H9 (cell line): ENCODE measurements at regions not wholly inside any gene's neighbourhood (a gene's known extent, or its start where the extent isn't known, plus 50 kb on each side); places are given as distances from the start of the nearest gene placed in this dataset.

Experiments
- DNase-seq: peaks from one replicate; pipeline ENCODE4 v3.0.0-alpha.2; 2017
- H2AFZ ChIP-seq: one replicate; pipeline ENCODE4 v1.6.1; 2013; ENCODE audit warnings: mild to moderate bottlenecking, low read length, control low read depth, moderate library complexity
- H2AK5ac ChIP-seq: 2 replicates; pipeline ENCODE4 v1.6.1; 2013; ENCODE audit warnings: low read length, control low read depth, mixed read lengths; ENCODE audit not compliant: insufficient read length
- H2BK120ac ChIP-seq: one replicate; pipeline ENCODE4 v1.6.1; 2013; ENCODE audit warnings: low read depth, mild to moderate bottlenecking, low read length, control low read depth, inconsistent platforms; ENCODE audit not compliant: poor library complexity, severe bottlenecking
- H2BK12ac ChIP-seq: 2 replicates; pipeline ENCODE4 v1.6.1; 2013; ENCODE audit warnings: low read length, control low read depth, mixed read lengths, low read depth; ENCODE audit not compliant: insufficient read length
- H2BK15ac ChIP-seq: 2 replicates; pipeline ENCODE4 v1.6.1; 2013; ENCODE audit warnings: low read depth, low read length, control low read depth
- H2BK20ac ChIP-seq: one replicate; pipeline ENCODE4 v1.6.1; 2013; ENCODE audit warnings: low read depth, mild to moderate bottlenecking, low read length, control low read depth, inconsistent platforms; ENCODE audit not compliant: poor library complexity, severe bottlenecking
- H2BK5ac ChIP-seq: 2 replicates; pipeline ENCODE4 v1.6.1; 2013; ENCODE audit warnings: low read length, control low read depth, mixed read lengths; ENCODE audit not compliant: insufficient read length
- H3K14ac ChIP-seq: 2 replicates; pipeline ENCODE4 v1.6.1; 2013; ENCODE audit warnings: low read length, control low read depth; ENCODE audit not compliant: insufficient read depth
- H3K18ac ChIP-seq: 2 replicates; pipeline ENCODE4 v1.6.1; 2013; ENCODE audit warnings: low read depth, mild to moderate bottlenecking, mixed read lengths, low read length, control low read depth; ENCODE audit not compliant: insufficient read length
- H3K23ac ChIP-seq: 2 replicates; pipeline ENCODE4 v1.6.1; 2013; ENCODE audit warnings: low read length, control low read depth, mixed read lengths, low read depth; ENCODE audit not compliant: insufficient read length
- H3K23me2 ChIP-seq: 2 replicates; pipeline ENCODE4 v1.6.1; 2013; ENCODE audit warnings: low read depth, mild to moderate bottlenecking, mixed read lengths, low read length, control low read depth; ENCODE audit not compliant: insufficient read length, poor library complexity, severe bottlenecking
- H3K27ac ChIP-seq: 2 replicates; pipeline ENCODE4 v1.5.1; 2013; ENCODE audit warnings: low read length, control low read depth, mixed read lengths, low read depth; ENCODE audit not compliant: insufficient read length
- H3K27me3 ChIP-seq: 2 replicates; pipeline ENCODE4 v1.6.1; 2013; ENCODE audit warnings: low read length, control low read depth, inconsistent platforms; ENCODE audit not compliant: insufficient read depth
- H3K4ac ChIP-seq: 2 replicates; pipeline ENCODE4 v1.6.1; 2013; ENCODE audit warnings: low read depth, mild to moderate bottlenecking, control low read depth, inconsistent platforms, low read length, moderate library complexity
- H3K4me1 ChIP-seq: 2 replicates; pipeline ENCODE4 v1.6.1; 2013; ENCODE audit warnings: low read length, control low read depth, inconsistent platforms; ENCODE audit not compliant: insufficient read depth
- H3K4me2 ChIP-seq: 2 replicates; pipeline ENCODE4 v1.6.1; 2013; ENCODE audit warnings: low read length, control low read depth, mixed read lengths; ENCODE audit not compliant: insufficient read length, insufficient read depth
- H3K56ac ChIP-seq: 2 replicates; pipeline ENCODE4 v1.6.1; 2013; ENCODE audit warnings: low read depth, mild to moderate bottlenecking, mixed read lengths, low read length, control low read depth; ENCODE audit not compliant: insufficient read length
- H3K79me1 ChIP-seq: 2 replicates; pipeline ENCODE4 v1.6.1; 2013; ENCODE audit warnings: low read depth, mild to moderate bottlenecking, moderate library complexity, low read length, control low read depth, inconsistent platforms; ENCODE audit not compliant: insufficient read depth, poor library complexity, severe bottlenecking
- H3K79me2 ChIP-seq: 2 replicates; pipeline ENCODE4 v1.6.1; 2013; ENCODE audit warnings: low read length, control low read depth, inconsistent platforms; ENCODE audit not compliant: insufficient read depth
- H3K9ac ChIP-seq: 2 replicates; pipeline ENCODE4 v1.6.1; 2013; ENCODE audit warnings: low read length, control low read depth, mixed read lengths; ENCODE audit not compliant: insufficient read length; ENCODE audit errors: extremely low read depth
- H3K9me3 ChIP-seq: one replicate; pipeline ENCODE4 v1.6.1; 2013; ENCODE audit warnings: low read depth, low read length, inconsistent platforms; ENCODE audit not compliant: control insufficient read depth
- H3T11ph ChIP-seq: one replicate; pipeline ENCODE4 v1.6.1; 2013; ENCODE audit warnings: mild to moderate bottlenecking, low read length, control low read depth, inconsistent platforms
- H4K20me1 ChIP-seq: one replicate; pipeline ENCODE4 v1.6.1; 2013; ENCODE audit not compliant: control insufficient read depth, insufficient read length, insufficient read depth
- H4K5ac ChIP-seq: 2 replicates; pipeline ENCODE4 v1.6.1; 2013; ENCODE audit warnings: low read depth, mild to moderate bottlenecking, mixed read lengths, low read length, control low read depth; ENCODE audit not compliant: insufficient read length
- H4K8ac ChIP-seq: replicated peaks from 2 replicates; pipeline ENCODE4 v1.6.1; 2013; ENCODE audit warnings: low read length, control low read depth, mixed read lengths, low read depth; ENCODE audit not compliant: insufficient read length
- H4K91ac ChIP-seq: 2 replicates; pipeline ENCODE4 v1.6.1; 2013; ENCODE audit warnings: low read depth, mild to moderate bottlenecking, moderate library complexity, mixed read lengths, low read length, control low read depth; ENCODE audit not compliant: insufficient read length
- H3K27ac Mint-ChIP-seq, 3 experiments: 2 replicates in 2 of 3; 3 replicates in 1 of 3; pipeline ENCODE4 v1.8.0; 2020 to 2021; ENCODE audit warnings: mixed read lengths in 3 of 3, mild to moderate bottlenecking in 1 of 3, moderate library complexity in 1 of 3
- H3K27me3 Mint-ChIP-seq: 2 replicates; pipeline ENCODE4 v1.8.0; 2021; ENCODE audit warnings: low read depth, mild to moderate bottlenecking, moderate library complexity, mixed read lengths
- H3K36me3 Mint-ChIP-seq, 3 experiments: 2 replicates in 2 of 3; 3 replicates in 1 of 3; pipeline ENCODE4 v1.8.0; 2020 to 2021; ENCODE audit warnings: low read depth in 3 of 3, mixed read lengths in 3 of 3; ENCODE audit not compliant: insufficient read depth in 1 of 3
- H3K4me1 Mint-ChIP-seq, 2 experiments: 2 replicates each; pipeline ENCODE4 v1.8.0; 2020; ENCODE audit warnings: mixed read lengths in 2 of 2
- H3K4me3 Mint-ChIP-seq, 2 experiments: 2 replicates in 1 of 2; 3 replicates in 1 of 2; pipeline ENCODE4 v1.8.0; 2020 to 2021; ENCODE audit warnings: mild to moderate bottlenecking in 2 of 2, mixed read lengths in 2 of 2, moderate library complexity in 1 of 2
- H3K9me3 Mint-ChIP-seq, 2 experiments: 2 replicates in 1 of 2; 3 replicates in 1 of 2; pipeline ENCODE4 v1.8.0; 2020; ENCODE audit warnings: mild to moderate bottlenecking in 2 of 2, mixed read lengths in 2 of 2, moderate library complexity in 1 of 2
- CTCF ChIP-seq: fragments of 200-600 bp; sonication (generic); conservative IDR thresholded peaks from 3 replicates; pipeline ENCODE4 v1.8.0; 2021; ENCODE audit warnings: antibody characterized with exemption, mild to moderate bottlenecking
- WGBS: extraction: QIAGEN DNeasy Blood & Tissue Kit; methylation state at CpG from one replicate; pipeline ENCODE4 v1.1.7; 2013; ENCODE audit warnings: missing lambda C conversion rate, low lambda C conversion rate, mixed read lengths; ENCODE audit not compliant: insufficient read length; ENCODE audit errors: extremely low coverage; 5-methylcytosine and 5-hydroxymethylcytosine counted together

GRCh38 chr7:106444068-106444655 lies 159.4 kb upstream of the NAMPT start:
- Histone ChIP-seq H2AK5ac (no peak overlapping the region), H2BK120ac (no peak overlapping the region), H3K4me2 (no peak overlapping the region), H2AFZ (no peak overlapping the region), H3K79me1 (no peaks in the 10 kb centered on the region), H3K23ac (no peak overlapping the region), H3K23me2 (no peaks in the 10 kb centered on the region), H3K14ac (no peak overlapping the region), H3K4me1 (no peaks in the 10 kb centered on the region), H4K8ac (no peak overlapping the region), H3K18ac (no peak overlapping the region), H2BK5ac (no peak overlapping the region), H2BK12ac (no peak overlapping the region), H4K20me1 (no peaks in the 10 kb centered on the region), H3K9ac (no peak overlapping the region), H4K5ac (no peak overlapping the region), H3K27me3 (no peaks in the 10 kb centered on the region), H3K9me3 (no peaks in the 10 kb centered on the region), H3T11ph (no peak overlapping the region), H3K4ac (no peak overlapping the region), H3K56ac (no peak overlapping the region), H2BK15ac (no peak overlapping the region), H2BK20ac (no peak overlapping the region), H4K91ac (no peak overlapping the region), H3K27ac (no peak overlapping the region), H3K79me2 (no peaks in the 10 kb centered on the region)
- DNase-seq: no peak
- no CpG with 5 or more reads among the region's 1 CpG for WGBS
- Mint-ChIP-seq H3K27me3 (peaks cover 4% of the 10 kb centered on the region), H3K27ac (no peak overlapping the region), H3K9me3 (peaks cover 16 to 17% of the 10 kb centered on the region in 2 experiments), H3K4me3 (no peak overlapping the region), H3K4me1 (no peaks in the 10 kb centered on the region), H3K36me3 (peaks cover 4 to 9% (median 7%) of the 10 kb centered on the region in 3 experiments; a peak in 6 of 7 replicates)
- no peak for TF ChIP-seq CTCF
